Ishikawa (cell line): ENCODE measurements at regions not wholly inside any gene's neighbourhood (a gene's known extent, or its start where the extent isn't known, plus 50 kb on each side); places are given as distances from the start of the nearest gene placed in this dataset.

Experiments
- CEBPB ChIP-seq: IDR thresholded peaks from 2 replicates; pipeline ENCODE4 v1.6.1; 2012
- CREB1 ChIP-seq: IDR thresholded peaks from 2 replicates; pipeline ENCODE4 v1.6.1; 2012; ENCODE audit warnings: low read depth
- FOXM1 ChIP-seq: IDR thresholded peaks from 2 replicates; pipeline ENCODE4 v1.6.1; 2012; ENCODE audit warnings: low read depth, borderline replicate concordance
- MAX ChIP-seq: IDR thresholded peaks from 2 replicates; pipeline ENCODE4 v1.6.1; 2012
- TEAD4 ChIP-seq: IDR thresholded peaks from 2 replicates; pipeline ENCODE4 v1.6.1; 2012
- YY1 ChIP-seq: IDR thresholded peaks from 2 replicates; pipeline ENCODE4 v1.6.1; 2012; ENCODE audit warnings: low read depth
- ZBTB7A ChIP-seq: IDR thresholded peaks from 2 replicates; pipeline ENCODE4 v1.6.1; 2012; ENCODE audit warnings: low read depth

GRCh38 chr6:134636186-134636799 lies 313.6 kb downstream of the ALDH8A1 start:
- TF ChIP-seq YY1, result no peak
- no peak for TF ChIP-seq FOXM1
- TF ChIP-seq MAX, result no peak
- no peak for TF ChIP-seq TEAD4
- TF ChIP-seq CEBPB, result no peak
- no peak for TF ChIP-seq ZBTB7A
- no peak for TF ChIP-seq CREB1
